Liver (tissue), 8 donors: ENCODE measurements at regions not wholly inside any gene's neighbourhood (a gene's known extent, or its start where the extent isn't known, plus 50 kb on each side); places are given as distances from the start of the nearest gene placed in this dataset.

Experiments used
- DNase-seq: peaks from one replicate; pipeline ENCODE4 v3.0.0-alpha.2; 2017; ENCODE audit warnings: low spot score
- H3K27ac ChIP-seq, 2 donors: one replicate each; pipeline ENCODE4 v1.7.0; 2013; ENCODE audit warnings: inconsistent platforms in 2 of 2, low read length in 2 of 2, control low read depth in 1 of 2, low read depth in 1 of 2, mild to moderate bottlenecking in 1 of 2
- H3K27me3 ChIP-seq, 4 donors: one replicate each; pipeline versions ENCODE4 v1.6.1 to v1.7.0; 2013; ENCODE audit warnings: low read length in 3 of 4, inconsistent platforms in 1 of 4, mild to moderate bottlenecking in 1 of 4, moderate library complexity in 1 of 4; ENCODE audit not compliant: control insufficient read depth in 4 of 4, insufficient read depth in 4 of 4
- H3K36me3 ChIP-seq, 4 donors: one replicate each; pipeline versions ENCODE4 v1.6.1 to v1.7.0; 2013; ENCODE audit warnings: low read length in 3 of 4, mild to moderate bottlenecking in 3 of 4, low read depth in 1 of 4, moderate library complexity in 1 of 4; ENCODE audit not compliant: control insufficient read depth in 4 of 4, insufficient read depth in 3 of 4
- H3K4me1 ChIP-seq, 4 donors: one replicate each; pipeline versions ENCODE4 v1.6.1 to v1.7.0; 2013; ENCODE audit warnings: low read length in 3 of 4, mild to moderate bottlenecking in 3 of 4, moderate library complexity in 1 of 4; ENCODE audit not compliant: control insufficient read depth in 4 of 4, insufficient read depth in 4 of 4
- H3K4me3 ChIP-seq, 3 donors: one replicate each; pipeline versions ENCODE4 v1.6.1 to v1.7.0; 2013; ENCODE audit warnings: low read length in 3 of 3, control low read depth in 1 of 3, low read depth in 1 of 3, mild to moderate bottlenecking in 1 of 3
- H3K9ac ChIP-seq, 2 donors: one replicate each; pipeline ENCODE4 v1.7.0; 2013; ENCODE audit warnings: low read length in 2 of 2, mild to moderate bottlenecking in 2 of 2, moderate library complexity in 2 of 2, control low read depth in 1 of 2, low read depth in 1 of 2
- H3K9me3 ChIP-seq, 4 donors: one replicate each; pipeline versions ENCODE4 v1.6.1 to v1.7.0; 2013; ENCODE audit warnings: low read length in 3 of 4; ENCODE audit not compliant: control insufficient read depth in 4 of 4
- ATF3 ChIP-seq: IDR thresholded peaks from 2 replicates; pipeline ENCODE4 v1.6.1; 2016; ENCODE audit warnings: antibody characterized with exemption
- CTCF ChIP-seq: fragments of 150-350 bp; IDR thresholded peaks from 2 replicates; pipeline ENCODE4 v1.5.1; 2017; ENCODE audit warnings: improper control_type of control experiment, low read depth, low read length; ENCODE audit not compliant: missing input control
- EGR1 ChIP-seq, 2 donors: IDR thresholded peaks; 2 replicates each; pipeline ENCODE4 v1.6.1; 2016 to 2018; ENCODE audit warnings: antibody characterized with exemption in 2 of 2, low read depth in 2 of 2
- FOXA1 ChIP-seq: IDR thresholded peaks from 2 replicates; pipeline ENCODE4 v1.6.1; 2016; ENCODE audit warnings: antibody characterized with exemption
- FOXA2 ChIP-seq: IDR thresholded peaks from 2 replicates; pipeline ENCODE4 v1.6.1; 2016; ENCODE audit warnings: antibody characterized with exemption
- GABPA ChIP-seq, 2 donors: IDR thresholded peaks in 1 of 2; conservative IDR thresholded peaks in 1 of 2; 2 replicates each; pipeline ENCODE4 v1.6.1; 2016; ENCODE audit warnings: antibody characterized with exemption in 2 of 2, mild to moderate bottlenecking in 1 of 2, moderate library complexity in 1 of 2
- HNF4A ChIP-seq, 2 donors: conservative IDR thresholded peaks; 2 replicates each; pipeline ENCODE4 v1.6.1; 2016; ENCODE audit warnings: antibody characterized with exemption in 2 of 2, mild to moderate bottlenecking in 2 of 2
- HNF4G ChIP-seq: IDR thresholded peaks from 2 replicates; pipeline ENCODE4 v1.6.1; 2016; ENCODE audit warnings: antibody characterized with exemption
- JUND ChIP-seq, 2 donors: IDR thresholded peaks; 2 replicates each; pipeline ENCODE4 v1.6.1; 2016; ENCODE audit warnings: antibody characterized with exemption in 2 of 2
- MAX ChIP-seq: IDR thresholded peaks from 2 replicates; pipeline ENCODE4 v1.6.1; 2016; ENCODE audit warnings: antibody characterized with exemption
- NR2F2 ChIP-seq: IDR thresholded peaks from 2 replicates; pipeline ENCODE4 v1.6.1; 2016; ENCODE audit warnings: antibody characterized with exemption
- RAD21 ChIP-seq, 2 donors: IDR thresholded peaks; 2 replicates each; pipeline ENCODE4 v1.6.1; 2016; ENCODE audit warnings: antibody characterized with exemption in 2 of 2, mild to moderate bottlenecking in 2 of 2
- REST ChIP-seq: IDR thresholded peaks from 2 replicates; pipeline ENCODE4 v1.6.1; 2016; ENCODE audit warnings: antibody characterized with exemption, mild to moderate bottlenecking
- RXRA ChIP-seq, 2 donors: IDR thresholded peaks; 2 replicates each; pipeline ENCODE4 v1.6.1; 2017 to 2018; ENCODE audit warnings: antibody characterized with exemption in 2 of 2, mild to moderate bottlenecking in 1 of 2
- SP1 ChIP-seq: IDR thresholded peaks from 2 replicates; pipeline ENCODE4 v1.6.1; 2018; ENCODE audit warnings: antibody characterized with exemption, mild to moderate bottlenecking
- TAF1 ChIP-seq: conservative IDR thresholded peaks from 2 replicates; pipeline ENCODE4 v1.6.1; 2016; ENCODE audit warnings: antibody characterized with exemption, mild to moderate bottlenecking
- YY1 ChIP-seq: IDR thresholded peaks from 2 replicates; pipeline ENCODE4 v1.6.1; 2016; ENCODE audit warnings: antibody characterized with exemption, mild to moderate bottlenecking
- ZBTB33 ChIP-seq: IDR thresholded peaks from 2 replicates; pipeline ENCODE4 v1.6.1; 2016; ENCODE audit warnings: antibody characterized with exemption
- WGBS: extraction: QIAGEN DNeasy Blood & Tissue Kit; methylation state at CpG from one replicate; pipeline ENCODE4 v1.1.7; 2013; 5-methylcytosine and 5-hydroxymethylcytosine counted together
- donor health status: healthy.
- donor health status: healthy.
- donor health status: healthy.
- donor health status: healthy.
- donor health status: healthy.

- WGBS = 64% methylated on average over 3 of the region's 3 CpGs
- no peak for TF ChIP-seq JUND (IDR thresholded peaks at IDR 0.05)
- TF ChIP-seq NR2F2 = no peak
- TF ChIP-seq MAX = no peak
- no peak for TF ChIP-seq GABPA (IDR thresholded peaks at IDR 0.05 in 1 of 2, conservative IDR thresholded peaks at IDR 0.05 in 1 of 2)
- no peak for TF ChIP-seq SP1
- TF ChIP-seq FOXA2 = no peak
- TF ChIP-seq REST = no peak
- no peak for TF ChIP-seq RAD21 (IDR thresholded peaks at IDR 0.05)
- TF ChIP-seq FOXA1 = no peak
- TF ChIP-seq HNF4G = no peak
- no peak for TF ChIP-seq TAF1
- no peak for TF ChIP-seq YY1
- TF ChIP-seq ATF3 = no peak
- no peak for TF ChIP-seq RXRA (IDR thresholded peaks at IDR 0.05)
- TF ChIP-seq ZBTB33 = no peak
- no peak for TF ChIP-seq EGR1 (IDR thresholded peaks at IDR 0.05; ENCODE audit: low read depth in 2 of 2)
- no peak for TF ChIP-seq HNF4A (conservative IDR thresholded peaks at IDR 0.05)
- Histone ChIP-seq H3K36me3 (no peaks in the 10 kb centered on the region), H3K27me3 (peaks cover 0 to 2% (median 0%) of the 10 kb centered on the region in 4 donors), H3K4me3 (no peak overlapping the region), H3K9me3 (no peaks in the 10 kb centered on the region), H3K4me1 (no peaks in the 10 kb centered on the region), H3K9ac (no peak overlapping the region), H3K27ac (no peak overlapping the region)
- no peak for DNase-seq
Observed at GRCh38 chr3:146903927-146904326, 298.8 kb upstream of the PLSCR5 start.

GRCh38 chr3:146899171-146899570 is 294.0 kb upstream of the PLSCR5 start:
- H3K4me1 ChIP-seq = no peaks in the 10 kb centered on the region
- no peak for DNase-seq
- WGBS = 62% methylated on average over 3 of the region's 3 CpGs
- no peaks in the 10 kb centered on the region for H3K36me3 ChIP-seq
- peaks cover 0 to 2% (median 0%) of the 10 kb centered on the region in 4 donors for H3K27me3 ChIP-seq
- H3K27ac ChIP-seq = no peak overlapping the region
- H3K9ac ChIP-seq = no peak overlapping the region
- no peak overlapping the region for H3K4me3 ChIP-seq
- no peaks in the 10 kb centered on the region for H3K9me3 ChIP-seq
- no peak for TF ChIP-seq HNF4G
- TF ChIP-seq ZBTB33 = no peak
- no peak for TF ChIP-seq CTCF
- no peak for TF ChIP-seq REST
- no peak for TF ChIP-seq FOXA2
- TF ChIP-seq EGR1 (IDR thresholded peaks at IDR 0.05; ENCODE audit: low read depth in 2 of 2) = no peak
- TF ChIP-seq JUND (IDR thresholded peaks at IDR 0.05) = no peak
- TF ChIP-seq YY1 = no peak
- TF ChIP-seq NR2F2 = no peak
- no peak for TF ChIP-seq FOXA1
- TF ChIP-seq GABPA (IDR thresholded peaks at IDR 0.05 in 1 of 2, conservative IDR thresholded peaks at IDR 0.05 in 1 of 2) = no peak
- TF ChIP-seq RXRA (IDR thresholded peaks at IDR 0.05) = no peak
- no peak for TF ChIP-seq RAD21 (IDR thresholded peaks at IDR 0.05)
- TF ChIP-seq MAX = no peak
- no peak for TF ChIP-seq HNF4A (conservative IDR thresholded peaks at IDR 0.05)
